ENCODE measurements at regions not wholly inside any gene's neighbourhood (a gene's known extent, or its start where the extent isn't known, plus 50 kb on each side); places are given as distances from the start of the nearest gene placed in this dataset.
A peak's percentile ranks its signal among the peaks of the same experiment; 100 is the strongest.

GRCh38 chr1:213374369-213374768 is 323.3 kb downstream of the RPS6KC1 start:
- Histone ChIP-seq H3K4me2 (replicated peaks; ENCODE audit: extremely low read depth, low read length, poor library complexity, severe bottlenecking) (no peak overlapping the region), H3K4me1 (ENCODE audit: control insufficient read depth in 1 of 2, insufficient read depth in 2 of 2, low read length in 2 of 2) (no peaks in the 10 kb centered on the region), H3K79me2 (ENCODE audit: insufficient read depth, low read length) (no peaks in the 10 kb centered on the region), H3K27ac (ENCODE audit: low read depth in 1 of 2, low read length in 2 of 2) (no peak overlapping the region), H3K9ac (ENCODE audit: insufficient read depth, low read length, poor library complexity, severe bottlenecking) (no peak overlapping the region), H4K20me1 (ENCODE audit: insufficient read depth, low read length) (no peaks in the 10 kb centered on the region), H3K36me3 (replicated peaks in 1 of 2; ENCODE audit: control insufficient read depth in 1 of 2, insufficient read depth in 2 of 2, low read length in 2 of 2) (no peaks in the 10 kb centered on the region), H3K9me3 (replicated peaks in 1 of 2; ENCODE audit: control insufficient read depth in 1 of 2, insufficient read depth in 1 of 2, low read length in 2 of 2) (no peaks in the 10 kb centered on the region), H2AFZ (ENCODE audit: insufficient read depth, low read depth, low read length, poor library complexity, severe bottlenecking) (no peak overlapping the region), H3K4me3 (replicated peaks in 1 of 3; ENCODE audit: low read depth in 2 of 3, low read length in 3 of 3) (no peak overlapping the region), H3K27me3 (ENCODE audit: control insufficient read depth in 2 of 2, insufficient read depth in 2 of 2, low read length in 2 of 2) (peaks cover 0 to 2% of the 10 kb centered on the region in 2 donors)
- Mint-ChIP-seq H3K4me3 (no peak overlapping the region), H3K9me3 (no peaks in the 10 kb centered on the region), H3K36me3 (no peaks in the 10 kb centered on the region), H3K27me3 (ENCODE audit: low read depth in 3 of 3) (peaks cover 2 to 5% (median 4%) of the 10 kb centered on the region in 3 donors), H3K27ac (no peak overlapping the region), H3K4me1 (no peaks in the 10 kb centered on the region)
- peak in 1 of 3 donors; percentile 10 for DNase-seq
- 37% methylated on average over 3 of the region's 5 CpGs for WGBS (ENCODE audit: insufficient coverage)
- intact Hi-C loops (cut with micrococcal nuclease) = no loop called here
- peak; percentile 96 for TF ChIP-seq CTCF (IDR thresholded peaks at IDR 0.05)

GRCh38 chr1:213375002-213375401 is 324.0 kb downstream of the RPS6KC1 start:
- Histone ChIP-seq H3K79me2 (ENCODE audit: insufficient read depth, low read length) (no peaks in the 10 kb centered on the region), H3K27ac (ENCODE audit: low read depth in 1 of 2, low read length in 2 of 2) (no peak overlapping the region), H3K4me1 (ENCODE audit: control insufficient read depth in 1 of 2, insufficient read depth in 2 of 2, low read length in 2 of 2) (no peaks in the 10 kb centered on the region), H3K4me3 (replicated peaks in 1 of 3; ENCODE audit: low read depth in 2 of 3, low read length in 3 of 3) (no peak overlapping the region), H3K9ac (ENCODE audit: insufficient read depth, low read length, poor library complexity, severe bottlenecking) (no peak overlapping the region), H3K36me3 (replicated peaks in 1 of 2; ENCODE audit: control insufficient read depth in 1 of 2, insufficient read depth in 2 of 2, low read length in 2 of 2) (no peaks in the 10 kb centered on the region), H3K9me3 (replicated peaks in 1 of 2; ENCODE audit: control insufficient read depth in 1 of 2, insufficient read depth in 1 of 2, low read length in 2 of 2) (no peaks in the 10 kb centered on the region), H3K27me3 (ENCODE audit: control insufficient read depth in 2 of 2, insufficient read depth in 2 of 2, low read length in 2 of 2) (peaks cover 0 to 2% of the 10 kb centered on the region in 2 donors), H4K20me1 (ENCODE audit: insufficient read depth, low read length) (no peaks in the 10 kb centered on the region), H2AFZ (ENCODE audit: insufficient read depth, low read depth, low read length, poor library complexity, severe bottlenecking) (no peak overlapping the region), H3K4me2 (replicated peaks; ENCODE audit: extremely low read depth, low read length, poor library complexity, severe bottlenecking) (no peak overlapping the region)
- H3K4me3 Mint-ChIP-seq = no peak overlapping the region
- DNase-seq = no peak
- TF ChIP-seq CTCF (IDR thresholded peaks at IDR 0.05) = no peak
- no peak overlapping the region for H3K27ac Mint-ChIP-seq
- WGBS (ENCODE audit: insufficient coverage) = 100% methylated on average over 3 of the region's 4 CpGs
- H3K27me3 Mint-ChIP-seq (ENCODE audit: low read depth in 3 of 3) = peaks cover 2 to 5% (median 4%) of the 10 kb centered on the region in 3 donors
- H3K4me1 Mint-ChIP-seq = no peaks in the 10 kb centered on the region
- no peaks in the 10 kb centered on the region for H3K36me3 Mint-ChIP-seq
- intact Hi-C loops (cut with micrococcal nuclease) = no loop called here
- H3K9me3 Mint-ChIP-seq = no peaks in the 10 kb centered on the region
